ENCODE measurements at regions not wholly inside any gene's neighbourhood (a gene's known extent, or its start where the extent isn't known, plus 50 kb on each side); places are given as distances from the start of the nearest gene placed in this dataset.

DNA sequence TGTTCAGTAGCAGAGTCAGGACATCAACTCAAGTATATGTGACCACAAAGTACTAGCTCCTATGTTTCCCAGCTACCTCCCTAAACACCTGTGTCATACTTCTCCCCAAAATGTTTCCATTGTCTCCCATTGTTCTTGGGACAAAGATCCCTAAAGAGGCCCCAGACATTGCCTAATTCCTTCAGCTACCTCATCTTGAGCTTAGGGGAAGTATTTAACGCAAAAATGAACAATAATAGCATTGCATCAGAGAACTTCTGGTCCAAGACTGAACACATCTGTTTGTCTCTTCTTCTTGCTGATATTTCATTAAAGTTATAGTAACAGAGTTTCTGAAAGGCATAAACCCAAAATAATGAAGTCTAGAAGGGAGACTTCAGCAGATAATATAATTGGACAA, 430.8 kb downstream of the MTRR start:
- H3K36me3 ChIP-seq (replicated peaks in 1 of 2; ENCODE audit: control insufficient read depth in 1 of 2, insufficient read depth in 2 of 2, low read length in 2 of 2) = no peaks in the 10 kb centered on the region
- peaks cover 39% of the 10 kb centered on the region for H3K9me3 ChIP-seq (ENCODE audit: low read length)
- H3K4me1 ChIP-seq (ENCODE audit: insufficient read depth, low read length) = no peaks in the 10 kb centered on the region
- no peak overlapping the region for H2AFZ ChIP-seq (ENCODE audit: low read length)
- no peaks in the 10 kb centered on the region for H3K79me2 ChIP-seq (ENCODE audit: insufficient read depth, low read length)
- H3K27me3 ChIP-seq (ENCODE audit: control insufficient read depth in 1 of 2, insufficient read depth in 2 of 2, low read length in 2 of 2) = no peaks in the 10 kb centered on the region
- CTCF ChIA-PET (ENCODE audit: low intra/inter-chr PET ratio, low total read pairs) = no interaction called here
- 0% methylated on average over 1 of the region's 1 CpG for WGBS (ENCODE audit: low lambda C conversion rate)
- intact Hi-C loops (cut with micrococcal nuclease; ENCODE audit: unreplicated experiment) = no loop called here
- H3K9ac ChIP-seq (ENCODE audit: insufficient read depth, low read depth, low read length) = no peak overlapping the region
- no peak for DNase-seq (ENCODE audit: low spot score)
- no peak for FAIRE-seq
- ATAC-seq = no peak
- H3K27ac ChIP-seq (ENCODE audit: extremely low read length, insufficient read depth, low read length) = no peak overlapping the region
- H4K20me1 ChIP-seq (ENCODE audit: insufficient read depth, low read length) = no peaks in the 10 kb centered on the region
- no peak overlapping the region for H3K4me2 ChIP-seq (ENCODE audit: low read depth, low read length)
- POLR2A ChIA-PET = no interaction called here
- no peak overlapping the region for H3K4me3 ChIP-seq (replicated peaks in 1 of 3; ENCODE audit: insufficient read depth in 1 of 3, low read depth in 2 of 3, low read length in 3 of 3)
- in situ Hi-C loops (cut with HindIII; ENCODE audit: extremely low pct_ligation_motif_present, low pct_unique_long_range_greater_than_20kb) = no loop called here
- TF ChIP-seq ZSCAN30 (CRISPR knock-in tag; IDR thresholded peaks at IDR 0.05) = no peak
- BruUV-seq (replicated peaks) = no TSS peak

DNA sequence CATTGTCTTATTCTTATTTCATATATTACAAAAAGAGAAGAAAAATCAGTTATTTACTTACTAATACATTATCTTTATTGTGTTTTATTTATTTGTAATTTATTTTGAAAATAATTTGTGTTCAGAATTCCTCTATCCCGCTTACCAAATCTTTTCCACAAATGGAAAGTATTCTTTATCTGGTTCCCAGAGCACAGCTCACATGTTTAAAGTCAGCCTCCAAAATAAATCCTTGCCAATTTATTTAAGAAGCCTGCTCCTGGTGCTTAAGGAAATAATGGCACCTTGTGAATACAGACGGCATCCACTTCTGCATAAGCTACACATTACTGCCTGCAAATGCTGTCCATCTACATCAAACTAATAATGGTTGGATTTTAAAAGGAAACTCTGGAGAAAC, 435.4 kb downstream of the MTRR start:
- in situ Hi-C loops (cut with HindIII; ENCODE audit: extremely low pct_ligation_motif_present, low pct_unique_long_range_greater_than_20kb) (no loop called here), intact Hi-C loops (cut with micrococcal nuclease; ENCODE audit: unreplicated experiment) (no loop called here)
- no peak overlapping the region for H3K9ac ChIP-seq (ENCODE audit: insufficient read depth, low read depth, low read length)
- no peaks in the 10 kb centered on the region for H4K20me1 ChIP-seq (ENCODE audit: insufficient read depth, low read length)
- no peak for FAIRE-seq
- no peak for ATAC-seq
- H3K36me3 ChIP-seq (replicated peaks in 1 of 2; ENCODE audit: control insufficient read depth in 1 of 2, insufficient read depth in 2 of 2, low read length in 2 of 2) = no peaks in the 10 kb centered on the region
- ChIA-PET CTCF (ENCODE audit: low intra/inter-chr PET ratio, low total read pairs) (no interaction called here), POLR2A (no interaction called here)
- no peaks in the 10 kb centered on the region; a peak in 1 of 5 replicates for H3K27me3 ChIP-seq (ENCODE audit: control insufficient read depth in 1 of 2, insufficient read depth in 2 of 2, low read length in 2 of 2)
- H3K79me2 ChIP-seq (ENCODE audit: insufficient read depth, low read length) = no peaks in the 10 kb centered on the region
- H3K27ac ChIP-seq (ENCODE audit: extremely low read length, insufficient read depth, low read length) = no peak overlapping the region
- no peak overlapping the region for H2AFZ ChIP-seq (ENCODE audit: low read length)
- WGBS (ENCODE audit: low lambda C conversion rate) = 1% methylated on average over 2 of the region's 2 CpGs
- TF ChIP-seq, protein P1, sequence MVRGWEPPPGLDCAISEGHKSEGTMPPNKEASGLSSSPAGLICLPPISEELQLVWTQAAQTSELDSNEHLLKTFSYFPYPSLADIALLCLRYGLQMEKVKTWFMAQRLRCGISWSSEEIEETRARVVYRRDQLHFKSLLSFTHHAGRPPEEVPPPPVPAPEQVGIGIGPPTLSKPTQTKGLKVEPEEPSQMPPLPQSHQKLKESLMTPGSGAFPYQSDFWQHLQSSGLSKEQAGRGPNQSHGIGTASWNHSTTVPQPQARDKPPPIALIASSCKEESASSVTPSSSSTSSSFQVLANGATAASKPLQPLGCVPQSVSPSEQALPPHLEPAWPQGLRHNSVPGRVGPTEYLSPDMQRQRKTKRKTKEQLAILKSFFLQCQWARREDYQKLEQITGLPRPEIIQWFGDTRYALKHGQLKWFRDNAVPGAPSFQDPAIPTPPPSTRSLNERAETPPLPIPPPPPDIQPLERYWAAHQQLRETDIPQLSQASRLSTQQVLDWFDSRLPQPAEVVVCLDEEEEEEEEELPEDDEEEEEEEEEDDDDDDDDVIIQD (CRISPR knock-in tag; IDR thresholded peaks at IDR 0.05; ENCODE audit: low read depth) = no peak
- TF ChIP-seq NFYC (CRISPR knock-in tag; IDR thresholded peaks at IDR 0.05) = no peak
- TF ChIP-seq ZNF33A (CRISPR knock-in tag; IDR thresholded peaks at IDR 0.05; ENCODE audit: borderline replicate concordance) = no peak
- no peak for TF ChIP-seq HNRNPLL (IDR thresholded peaks at IDR 0.05; ENCODE audit: low read depth, low read length, poor library complexity, severe bottlenecking)
- TF ChIP-seq, protein P2, sequence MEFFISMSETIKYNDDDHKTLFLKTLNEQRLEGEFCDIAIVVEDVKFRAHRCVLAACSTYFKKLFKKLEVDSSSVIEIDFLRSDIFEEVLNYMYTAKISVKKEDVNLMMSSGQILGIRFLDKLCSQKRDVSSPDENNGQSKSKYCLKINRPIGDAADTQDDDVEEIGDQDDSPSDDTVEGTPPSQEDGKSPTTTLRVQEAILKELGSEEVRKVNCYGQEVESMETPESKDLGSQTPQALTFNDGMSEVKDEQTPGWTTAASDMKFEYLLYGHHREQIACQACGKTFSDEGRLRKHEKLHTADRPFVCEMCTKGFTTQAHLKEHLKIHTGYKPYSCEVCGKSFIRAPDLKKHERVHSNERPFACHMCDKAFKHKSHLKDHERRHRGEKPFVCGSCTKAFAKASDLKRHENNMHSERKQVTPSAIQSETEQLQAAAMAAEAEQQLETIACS (CRISPR knock-in tag; IDR thresholded peaks at IDR 0.05) = no peak
- TF ChIP-seq KLF11 (CRISPR knock-in tag; IDR thresholded peaks at IDR 0.05) = no peak
- TF ChIP-seq, protein P3, sequence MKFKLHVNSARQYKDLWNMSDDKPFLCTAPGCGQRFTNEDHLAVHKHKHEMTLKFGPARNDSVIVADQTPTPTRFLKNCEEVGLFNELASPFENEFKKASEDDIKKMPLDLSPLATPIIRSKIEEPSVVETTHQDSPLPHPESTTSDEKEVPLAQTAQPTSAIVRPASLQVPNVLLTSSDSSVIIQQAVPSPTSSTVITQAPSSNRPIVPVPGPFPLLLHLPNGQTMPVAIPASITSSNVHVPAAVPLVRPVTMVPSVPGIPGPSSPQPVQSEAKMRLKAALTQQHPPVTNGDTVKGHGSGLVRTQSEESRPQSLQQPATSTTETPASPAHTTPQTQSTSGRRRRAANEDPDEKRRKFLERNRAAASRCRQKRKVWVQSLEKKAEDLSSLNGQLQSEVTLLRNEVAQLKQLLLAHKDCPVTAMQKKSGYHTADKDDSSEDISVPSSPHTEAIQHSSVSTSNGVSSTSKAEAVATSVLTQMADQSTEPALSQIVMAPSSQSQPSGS (CRISPR knock-in tag; IDR thresholded peaks at IDR 0.05) = no peak
- TF ChIP-seq ZNF367 (CRISPR knock-in tag; IDR thresholded peaks at IDR 0.05; ENCODE audit: borderline replicate concordance) = no peak
- no peak for TF ChIP-seq ZFP41 (CRISPR knock-in tag; IDR thresholded peaks at IDR 0.05; ENCODE audit: borderline replicate concordance)
- TF ChIP-seq, protein P4, sequence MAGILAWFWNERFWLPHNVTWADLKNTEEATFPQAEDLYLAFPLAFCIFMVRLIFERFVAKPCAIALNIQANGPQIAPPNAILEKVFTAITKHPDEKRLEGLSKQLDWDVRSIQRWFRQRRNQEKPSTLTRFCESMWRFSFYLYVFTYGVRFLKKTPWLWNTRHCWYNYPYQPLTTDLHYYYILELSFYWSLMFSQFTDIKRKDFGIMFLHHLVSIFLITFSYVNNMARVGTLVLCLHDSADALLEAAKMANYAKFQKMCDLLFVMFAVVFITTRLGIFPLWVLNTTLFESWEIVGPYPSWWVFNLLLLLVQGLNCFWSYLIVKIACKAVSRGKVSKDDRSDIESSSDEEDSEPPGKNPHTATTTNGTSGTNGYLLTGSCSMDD (CRISPR knock-in tag; IDR thresholded peaks at IDR 0.05) = no peak
- no peak overlapping the region for H3K4me3 ChIP-seq (replicated peaks in 1 of 3; ENCODE audit: insufficient read depth in 1 of 3, low read depth in 2 of 3, low read length in 3 of 3)
- BruUV-seq (replicated peaks) = no TSS peak
- H3K4me1 ChIP-seq (ENCODE audit: insufficient read depth, low read length) = no peaks in the 10 kb centered on the region
- peaks cover 77% of the 10 kb centered on the region for H3K9me3 ChIP-seq (ENCODE audit: low read length)
- H3K4me2 ChIP-seq (ENCODE audit: low read depth, low read length) = no peak overlapping the region
- no peak for DNase-seq (ENCODE audit: low spot score)
